Stimulated activated CD4-positive, alpha-beta T cell treated with anti-CD3 and anti-CD28 coated beads, Interleukin-2, amount 100 ng/mL, for 24 hours (primary cell): ENCODE measurements at regions not wholly inside any gene's neighbourhood (a gene's known extent, or its start where the extent isn't known, plus 50 kb on each side); places are given as distances from the start of the nearest gene placed in this dataset.
A peak's percentile ranks its signal among the peaks of the same experiment; 100 is the strongest.
"Not testable (repeated sequence)": the region's sequence is repeated elsewhere in the genome, so short reads cannot be mapped to it uniquely, and the experiment has no call there.

Experiments
- DNase-seq, 2 donors: peaks; one replicate each; pipeline ENCODE4 v3.0.0-alpha.2; 2020

GRCh38 chr18:51337406-51337805, 139.9 kb upstream of the MEX3C start:
- no peak for DNase-seq

DNA sequence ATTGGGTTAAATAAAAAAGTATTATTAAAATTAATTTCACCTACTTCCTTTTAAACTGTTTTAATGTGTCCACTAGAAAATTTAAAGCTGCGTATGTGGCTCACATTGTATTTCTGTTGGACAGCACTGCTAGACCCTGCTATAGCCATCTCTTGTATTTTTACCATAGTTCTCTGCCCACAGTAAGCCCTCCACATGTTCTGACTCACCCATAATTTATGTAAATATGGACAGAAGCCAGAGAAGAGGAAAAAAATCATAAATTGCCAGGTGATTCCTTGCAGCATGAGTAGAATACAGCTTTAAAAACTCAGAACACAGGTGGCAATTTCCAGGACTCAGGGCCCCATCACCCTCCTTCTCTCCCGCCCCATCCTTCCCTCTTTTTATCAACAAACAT, 142.4 kb upstream of the MEX3C start:
- DNase-seq = no peak

GRCh38 chr18:51340332-51340731, 142.9 kb upstream of the MEX3C start:
- DNase-seq = no peak

DNA sequence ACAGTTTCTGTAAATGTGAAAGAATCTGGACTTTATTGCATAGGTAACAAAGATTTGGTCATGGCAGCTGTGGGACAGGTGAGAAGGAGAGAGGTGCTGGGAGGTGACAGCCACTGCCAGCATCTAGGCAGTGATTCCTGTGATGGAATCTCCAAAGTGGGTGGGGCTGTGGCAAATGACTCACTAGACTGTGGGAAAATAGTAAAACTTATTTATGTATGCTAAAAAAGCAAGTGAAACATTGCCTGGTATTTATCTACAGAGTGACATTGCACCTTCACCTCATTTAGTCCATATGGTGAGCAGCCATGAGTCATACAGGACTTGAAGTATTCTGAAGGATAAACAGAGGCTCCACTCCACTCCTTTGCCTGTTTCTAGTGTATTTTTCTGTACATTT, 145.3 kb upstream of the MEX3C start:
- DNase-seq = peak; percentile 11 to 23

DNA sequence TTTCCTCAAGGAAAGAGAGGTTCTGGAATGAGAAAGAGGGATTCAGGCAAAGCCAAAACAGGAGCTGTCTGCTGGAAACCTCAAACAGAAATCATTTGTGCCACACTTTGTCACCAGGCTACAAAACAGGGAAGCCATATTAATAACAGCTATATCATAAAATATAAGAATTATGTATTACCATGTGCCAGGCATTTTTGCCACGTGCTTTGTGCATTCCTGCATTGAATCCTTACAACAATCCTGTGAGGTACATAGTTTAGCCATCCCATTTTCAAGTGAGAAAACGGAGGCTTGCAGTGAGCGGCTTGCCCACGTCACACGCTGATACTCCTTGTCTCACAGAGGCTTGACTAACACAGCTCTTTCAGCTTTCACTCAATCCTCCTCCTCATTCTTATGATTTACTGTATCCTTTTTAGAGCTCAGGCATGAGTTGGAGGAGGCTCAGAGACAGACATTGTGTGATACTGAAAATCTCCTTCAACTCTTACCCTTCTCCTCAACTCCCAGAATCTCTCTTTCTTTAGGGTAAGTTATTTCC, 148.4 kb upstream of the MEX3C start:
- DNase-seq = no peak

GRCh38 chr18:51346404-51346803, 148.9 kb upstream of the MEX3C start:
- no peak for DNase-seq

- no peak for DNase-seq
These were observed 152.6 kb upstream of the MEX3C start for GRCh38 chr18:51350081-51350480.

DNA sequence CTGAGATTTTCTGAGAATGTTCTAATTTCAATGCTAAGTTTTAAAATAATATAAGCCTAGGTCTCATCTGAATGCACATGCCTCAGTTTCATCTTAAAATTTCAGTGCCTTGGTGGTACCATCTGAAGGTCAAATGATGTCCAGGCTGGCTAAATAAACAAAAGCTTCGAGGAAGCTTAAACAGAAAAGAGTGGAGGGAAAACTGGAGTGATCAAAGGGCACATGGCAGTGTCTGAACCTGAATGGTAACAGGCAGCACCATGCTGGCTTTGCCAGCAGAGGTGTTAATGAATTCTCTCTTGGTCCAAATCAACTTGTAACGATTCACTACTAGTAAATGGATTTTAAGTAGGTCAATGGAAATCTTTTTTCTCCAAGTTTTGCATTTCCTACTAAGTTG, 158.4 kb upstream of the MEX3C start:
- no peak for DNase-seq

DNA sequence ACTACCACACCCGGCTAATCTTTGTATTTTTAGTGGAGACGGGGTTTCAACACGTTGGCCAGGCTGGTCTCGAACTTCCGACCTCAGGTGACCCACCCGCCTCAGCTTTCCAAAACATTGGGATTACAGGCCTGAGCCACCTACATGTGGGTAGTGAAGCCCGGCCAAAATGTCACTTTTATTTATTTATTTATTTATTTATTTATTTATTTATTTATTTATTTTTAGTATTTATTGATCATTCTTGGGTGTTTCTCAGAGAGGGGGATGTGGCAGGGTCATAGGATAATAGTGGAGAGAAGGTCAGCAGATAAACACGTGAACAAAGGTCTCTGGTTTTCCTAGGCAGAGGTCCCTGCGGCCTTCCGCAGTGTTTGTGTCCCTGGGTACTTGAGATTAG, 162.8 kb upstream of the MEX3C start:
- DNase-seq = not testable (repeated sequence)

DNA sequence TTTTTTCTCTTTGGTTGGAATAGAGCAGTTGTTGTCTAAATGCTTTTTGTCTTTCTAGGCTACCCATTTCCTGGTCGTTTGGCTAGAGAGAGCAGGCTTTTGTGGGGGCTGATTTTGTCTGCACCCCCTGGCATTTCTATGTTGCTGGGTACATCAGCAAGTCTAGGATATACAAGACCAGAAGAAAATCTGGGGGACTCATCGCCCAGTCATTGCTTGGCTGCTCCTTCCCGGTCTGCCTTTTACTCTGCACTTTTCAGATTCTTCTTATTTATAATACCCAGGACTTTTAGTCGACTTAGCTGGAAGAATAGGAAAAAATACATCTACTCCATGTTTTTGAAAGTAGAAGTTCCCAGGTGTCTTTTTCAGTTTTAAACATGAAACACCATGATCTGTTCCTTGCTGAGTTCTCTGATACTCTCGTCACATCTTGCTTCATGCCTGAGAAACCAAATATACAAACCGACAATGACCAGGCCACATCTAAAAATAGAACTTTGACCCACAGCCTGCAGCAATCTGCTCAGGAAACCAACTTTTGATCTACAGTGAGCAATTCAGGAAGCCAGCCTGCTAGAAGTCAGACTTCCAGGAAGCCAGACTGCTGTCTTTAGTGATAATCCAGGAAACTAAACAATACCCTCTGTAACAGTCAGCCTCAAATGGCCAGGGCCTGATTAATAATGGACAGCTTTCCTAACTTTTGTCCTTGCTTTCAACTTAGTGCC, 163.8 kb upstream of the MEX3C start:
- no peak for DNase-seq

GRCh38 chr18:51363384-51363783, 165.9 kb upstream of the MEX3C start:
- no peak for DNase-seq

GRCh38 chr18:51370996-51371395, 173.5 kb upstream of the MEX3C start:
- DNase-seq = no peak

DNA sequence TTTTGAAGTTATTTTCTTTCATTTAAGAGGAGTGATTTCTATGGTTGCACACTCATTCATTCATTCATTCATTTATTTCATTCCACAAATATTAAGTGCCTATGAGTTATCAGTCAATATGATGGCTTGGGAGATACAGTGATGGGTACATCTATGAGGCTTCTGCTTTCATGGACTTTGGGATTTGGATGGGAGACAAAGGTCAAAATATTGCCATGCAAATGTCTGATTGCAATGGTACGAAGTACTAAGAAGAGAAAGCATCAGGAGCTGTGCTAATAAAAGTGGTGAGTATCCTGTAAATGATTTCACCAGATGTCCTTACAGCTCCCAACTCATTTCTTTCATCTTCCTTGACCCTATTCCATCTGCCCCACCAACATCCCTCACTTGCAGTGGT, 174.4 kb upstream of the MEX3C start:
- DNase-seq = no peak

DNA sequence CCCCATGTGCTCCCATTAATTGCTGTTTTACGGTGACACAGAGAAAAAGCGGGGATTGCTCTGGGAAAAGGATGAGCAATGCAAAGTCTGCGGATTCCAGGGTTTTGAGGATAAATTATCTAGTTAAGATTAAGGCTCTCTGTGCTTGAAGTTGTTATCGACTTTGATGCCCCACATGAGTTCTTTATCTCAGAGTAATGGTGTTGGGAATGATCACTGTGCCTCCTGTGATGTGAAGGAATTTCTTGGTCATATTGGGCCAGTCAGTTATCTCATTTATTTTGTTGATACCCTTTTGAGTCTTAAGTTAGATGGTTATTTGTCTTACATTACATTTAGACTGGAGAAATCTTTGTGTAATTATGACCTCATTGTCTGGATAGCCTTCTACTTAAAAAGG, 184.6 kb upstream of the MEX3C start:
- DNase-seq = no peak

DNA sequence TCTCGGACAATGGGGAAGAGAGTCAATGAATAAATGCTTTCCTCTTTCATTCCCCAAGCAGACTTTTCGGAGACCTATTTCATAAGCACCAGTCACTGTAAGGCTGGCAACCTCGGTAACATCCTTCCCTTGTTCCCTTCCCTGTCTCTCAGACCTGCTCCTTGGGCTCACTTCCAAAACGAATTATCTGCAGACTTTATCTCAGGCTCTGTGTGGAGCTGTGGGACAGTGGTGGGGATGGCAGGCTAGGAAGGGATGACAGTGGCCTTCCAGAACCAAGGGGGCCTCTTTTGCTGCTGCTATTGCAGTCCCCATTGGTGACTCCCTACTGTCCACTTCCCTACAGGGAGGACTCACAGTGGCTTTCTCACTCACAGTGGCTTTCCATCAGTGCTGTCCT, 185.6 kb upstream of the MEX3C start:
- no peak for DNase-seq

- no peak for DNase-seq
These were observed 186.2 kb upstream of the MEX3C start for GRCh38 chr18:51383711-51384110.

DNA sequence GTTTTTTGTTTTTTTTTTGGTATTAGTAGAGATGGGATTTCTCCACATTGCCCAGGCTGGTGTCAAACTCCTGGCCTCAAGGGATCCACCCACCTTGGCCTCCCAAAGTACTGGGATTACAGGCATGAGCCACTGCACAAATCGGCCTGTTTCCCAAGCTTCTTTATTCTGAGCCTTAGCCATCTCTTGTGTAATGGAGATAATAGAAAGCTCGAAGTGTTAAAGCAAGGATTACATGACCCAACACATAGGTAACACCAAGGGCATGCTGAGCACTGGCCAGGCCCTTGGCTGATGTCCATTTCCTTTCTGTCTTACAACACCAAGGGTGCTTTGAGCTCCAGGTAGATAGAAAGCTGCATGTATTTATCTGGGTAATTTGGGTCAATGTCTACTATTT, 187.8 kb upstream of the MEX3C start:
- no peak for DNase-seq

DNA sequence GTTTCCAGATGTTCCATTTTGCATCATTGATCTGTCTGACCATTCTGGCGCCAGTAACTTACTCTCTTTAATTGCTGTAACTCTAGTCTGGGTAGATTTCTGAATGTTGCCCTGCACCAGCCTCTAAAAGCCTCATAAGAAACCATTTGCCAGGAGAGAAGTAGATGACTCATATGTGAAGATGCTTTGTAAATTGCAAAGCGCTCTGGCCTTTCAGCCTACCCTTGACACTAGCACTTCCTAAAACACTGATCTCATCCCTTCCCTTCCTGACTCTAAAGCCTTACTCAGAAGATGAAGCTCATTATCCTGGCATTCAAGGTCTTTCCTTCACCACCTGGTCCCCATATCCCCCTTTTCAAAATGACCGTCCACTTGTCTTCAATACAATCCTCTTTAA, 193.2 kb upstream of the MEX3C start:
- no peak for DNase-seq

DNA sequence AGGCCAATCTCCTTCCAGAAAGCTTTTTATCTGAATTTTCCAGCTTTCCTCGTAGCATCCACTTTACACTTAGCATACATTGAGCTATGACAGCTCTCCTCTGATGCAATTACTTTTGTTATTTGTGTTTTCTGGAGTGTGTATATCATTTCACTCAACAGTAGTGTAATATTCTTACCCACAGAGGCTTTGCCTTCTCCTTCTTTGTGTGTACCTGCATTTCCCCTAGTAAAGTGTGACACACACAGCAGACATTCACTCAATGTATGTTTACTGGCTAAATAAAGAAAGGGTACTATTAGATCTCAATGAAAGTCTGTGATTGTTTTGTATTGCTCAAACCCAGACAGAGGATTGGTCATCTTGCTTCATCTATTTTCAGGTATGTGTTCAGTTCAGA, 193.7 kb upstream of the MEX3C start:
- no peak for DNase-seq

DNA sequence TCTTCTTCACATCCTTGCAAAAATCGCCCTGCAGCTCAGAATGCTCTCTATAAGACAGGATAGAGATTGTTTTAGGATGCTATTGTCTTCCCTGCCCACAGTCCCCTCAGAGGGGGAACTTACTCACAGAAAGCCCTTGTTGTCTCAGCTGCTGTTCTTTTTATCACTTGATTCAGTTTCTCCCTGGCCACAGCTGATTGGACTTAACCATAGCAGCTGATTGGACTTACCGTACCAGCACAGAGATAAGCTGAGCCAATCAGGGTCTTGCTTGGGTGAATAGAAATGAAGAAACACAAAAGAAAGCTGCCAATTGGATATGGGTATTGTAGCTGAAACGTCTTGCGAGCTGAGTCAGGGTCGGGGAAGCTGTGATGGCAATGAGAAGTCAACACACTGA, 194.2 kb upstream of the MEX3C start:
- no peak for DNase-seq

GRCh38 chr18:51397347-51397962, 200.0 kb upstream of the MEX3C start:
- DNase-seq = no peak

GRCh38 chr18:51398104-51398503, 200.6 kb upstream of the MEX3C start:
- no peak for DNase-seq

DNA sequence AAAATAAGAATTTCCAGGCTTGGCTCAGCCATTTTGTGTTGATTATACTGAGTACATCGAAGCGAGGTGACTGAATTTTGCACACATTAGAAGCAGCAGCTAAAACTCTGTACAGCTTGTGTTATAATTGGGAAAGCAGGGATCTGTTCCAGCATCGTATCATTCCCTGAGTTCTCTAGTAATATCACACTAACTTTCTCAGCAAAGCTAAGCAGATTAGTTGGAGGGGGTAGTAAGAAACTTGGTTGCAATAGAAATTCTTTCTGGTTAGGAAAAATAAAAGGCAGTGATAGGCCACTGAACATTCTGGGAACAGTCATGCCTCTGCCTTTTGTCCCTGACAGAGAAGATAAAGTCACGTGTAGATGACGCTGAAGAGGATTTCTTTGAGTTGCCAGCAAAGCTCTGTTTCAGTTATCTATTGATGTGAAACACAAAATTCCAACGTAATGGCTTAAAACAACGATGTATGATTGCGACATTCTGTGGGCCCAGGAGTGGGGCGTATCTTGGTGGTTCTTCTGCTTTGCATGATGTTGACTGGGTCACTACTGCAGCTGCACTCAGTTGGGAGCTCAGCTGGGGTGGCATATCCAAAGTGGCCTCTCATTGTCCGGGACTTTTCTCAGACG, 202.1 kb upstream of the MEX3C start:
- DNase-seq = no peak

DNA sequence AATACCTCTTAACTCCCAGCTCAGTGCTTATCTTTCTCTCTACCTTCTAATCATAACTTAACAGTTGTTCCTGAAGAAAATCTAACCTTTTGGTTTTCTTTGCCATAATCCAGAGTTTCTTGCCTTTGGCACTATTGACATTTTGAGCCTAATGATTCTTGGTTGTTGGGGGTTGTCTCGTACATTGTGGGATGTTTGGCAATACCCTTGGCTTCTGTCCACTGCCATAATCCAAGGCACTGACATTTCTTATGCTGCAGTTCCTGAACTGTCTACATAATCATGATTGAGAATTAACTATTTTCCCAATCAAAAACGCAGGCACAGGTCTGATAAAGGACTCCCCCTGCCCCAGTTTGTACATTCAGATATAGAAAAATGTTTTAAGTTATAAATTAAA, 203.2 kb upstream of the MEX3C start:
- DNase-seq = no peak
